OCI-LY1 (cell line): ENCODE measurements at regions not wholly inside any gene's neighbourhood (a gene's known extent, or its start where the extent isn't known, plus 50 kb on each side); places are given as distances from the start of the nearest gene placed in this dataset.

Source experiments
- EZH2 ChIP-seq: fragments of 200-600 bp; sonication (generic), shearing (Covaris generic); IDR thresholded peaks from 2 replicates; pipeline ENCODE4 v1.8.0; 2017; ENCODE audit warnings: borderline replicate concordance, mixed run types, mild to moderate bottlenecking, antibody characterized with exemption, low read length, moderate library complexity, mixed read lengths
- TF ChIP-seq, protein P1 (sequence below): fragments of 200-600 bp; sonication (generic), shearing (Covaris generic); IDR thresholded peaks from 2 replicates; pipeline ENCODE4 v1.5.1; 2017; ENCODE audit warnings: mild to moderate bottlenecking, antibody characterized with exemption, low read length, moderate library complexity, mixed read lengths

GRCh38 chr14:43541356-43541755, 965.7 kb downstream of the FSCB start:
- TF ChIP-seq, protein P1, sequence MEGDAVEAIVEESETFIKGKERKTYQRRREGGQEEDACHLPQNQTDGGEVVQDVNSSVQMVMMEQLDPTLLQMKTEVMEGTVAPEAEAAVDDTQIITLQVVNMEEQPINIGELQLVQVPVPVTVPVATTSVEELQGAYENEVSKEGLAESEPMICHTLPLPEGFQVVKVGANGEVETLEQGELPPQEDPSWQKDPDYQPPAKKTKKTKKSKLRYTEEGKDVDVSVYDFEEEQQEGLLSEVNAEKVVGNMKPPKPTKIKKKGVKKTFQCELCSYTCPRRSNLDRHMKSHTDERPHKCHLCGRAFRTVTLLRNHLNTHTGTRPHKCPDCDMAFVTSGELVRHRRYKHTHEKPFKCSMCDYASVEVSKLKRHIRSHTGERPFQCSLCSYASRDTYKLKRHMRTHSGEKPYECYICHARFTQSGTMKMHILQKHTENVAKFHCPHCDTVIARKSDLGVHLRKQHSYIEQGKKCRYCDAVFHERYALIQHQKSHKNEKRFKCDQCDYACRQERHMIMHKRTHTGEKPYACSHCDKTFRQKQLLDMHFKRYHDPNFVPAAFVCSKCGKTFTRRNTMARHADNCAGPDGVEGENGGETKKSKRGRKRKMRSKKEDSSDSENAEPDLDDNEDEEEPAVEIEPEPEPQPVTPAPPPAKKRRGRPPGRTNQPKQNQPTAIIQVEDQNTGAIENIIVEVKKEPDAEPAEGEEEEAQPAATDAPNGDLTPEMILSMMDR, result no peak
- no peak for TF ChIP-seq EZH2
